ENCODE measurements at regions not wholly inside any gene's neighbourhood (a gene's known extent, or its start where the extent isn't known, plus 50 kb on each side); places are given as distances from the start of the nearest gene placed in this dataset.

DNA sequence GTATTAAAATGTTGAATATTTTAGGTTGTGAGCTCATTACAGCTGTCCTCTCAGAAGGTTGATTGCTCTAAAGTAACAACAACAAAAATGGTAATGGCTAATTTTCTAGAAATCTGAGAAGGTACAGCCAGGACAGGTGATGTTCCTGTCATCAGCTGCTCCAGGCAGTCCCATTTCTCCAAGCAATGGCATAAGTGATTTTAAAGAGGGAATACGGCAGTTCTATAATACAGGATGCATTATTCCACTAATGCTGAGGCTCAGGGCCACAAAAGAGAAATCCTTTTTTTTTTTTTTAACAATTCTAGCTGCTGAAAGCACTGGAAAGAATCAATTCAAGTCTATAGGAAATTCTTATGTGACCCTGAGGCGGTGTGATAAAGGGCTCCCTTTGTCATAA lies 199.9 kb downstream of the PMAIP1 start:
- intact Hi-C loops (cut with DNase I), result no loop called here
- 88% methylated on average over 2 of the region's 2 CpGs for WGBS
- Histone ChIP-seq H3K27ac (no peak overlapping the region), H3K9me3 (no peaks in the 10 kb centered on the region), H3K4me3 (no peak overlapping the region), H3K4me1 (replicated peaks) (no peaks in the 10 kb centered on the region), H3K27me3 (replicated peaks; ENCODE audit: insufficient read depth) (no peaks in the 10 kb centered on the region), H3K36me3 (no peaks in the 10 kb centered on the region)
- DNase-seq (ENCODE audit: low spot score), result no peak
- no peak for TF ChIP-seq POLR2A (IDR thresholded peaks at IDR 0.05)
- TF ChIP-seq POLR2AphosphoS5 (IDR thresholded peaks at IDR 0.05), result no peak
- no peak for TF ChIP-seq CTCF (IDR thresholded peaks at IDR 0.05)

- WGBS, result 56% methylated on average over 1 of the region's 1 CpG
- TF ChIP-seq POLR2AphosphoS5 (IDR thresholded peaks at IDR 0.05) (no peak), POLR2A (IDR thresholded peaks at IDR 0.05) (no peak), CTCF (IDR thresholded peaks at IDR 0.05) (no peak)
Observed at GRCh38 chr18:60096428-60096827, 196.6 kb downstream of the PMAIP1 start.

GRCh38 chr18:60092073-60092472 lies 192.3 kb downstream of the PMAIP1 start:
- no peak for DNase-seq (ENCODE audit: low spot score)
- TF ChIP-seq POLR2A (IDR thresholded peaks at IDR 0.05) (no peak), POLR2AphosphoS5 (IDR thresholded peaks at IDR 0.05) (no peak), CTCF (IDR thresholded peaks at IDR 0.05) (no peak)
- Histone ChIP-seq H3K4me1 (replicated peaks) (no peaks in the 10 kb centered on the region), H3K9me3 (no peaks in the 10 kb centered on the region), H3K27me3 (replicated peaks; ENCODE audit: insufficient read depth) (no peaks in the 10 kb centered on the region), H3K4me3 (no peak overlapping the region), H3K36me3 (no peaks in the 10 kb centered on the region), H3K27ac (no peak overlapping the region)
- intact Hi-C loops (cut with DNase I), result no loop called here

More at GRCh38 chr18:60096428-60096827, 196.6 kb downstream of the PMAIP1 start:
- no peak overlapping the region for H3K27ac ChIP-seq
- no peak for DNase-seq (ENCODE audit: low spot score)
- no peaks in the 10 kb centered on the region for H3K4me1 ChIP-seq (replicated peaks)
- no peaks in the 10 kb centered on the region for H3K36me3 ChIP-seq
- no peaks in the 10 kb centered on the region for H3K9me3 ChIP-seq
- H3K4me3 ChIP-seq, result no peak overlapping the region
- intact Hi-C loops (cut with DNase I), result no loop called here
- H3K27me3 ChIP-seq (replicated peaks; ENCODE audit: insufficient read depth), result no peaks in the 10 kb centered on the region

GRCh38 chr18:60090170-60090569 lies 190.4 kb downstream of the PMAIP1 start:
- no peak overlapping the region for H3K27ac ChIP-seq
- H3K4me3 ChIP-seq, result no peak overlapping the region
- 41% methylated on average over 7 of the region's 7 CpGs for WGBS
- H3K27me3 ChIP-seq (replicated peaks; ENCODE audit: insufficient read depth), result no peaks in the 10 kb centered on the region
- intact Hi-C loops (cut with DNase I), result no loop called here
- no peaks in the 10 kb centered on the region for H3K4me1 ChIP-seq (replicated peaks)
- H3K9me3 ChIP-seq, result no peaks in the 10 kb centered on the region
- H3K36me3 ChIP-seq, result no peaks in the 10 kb centered on the region
- DNase-seq (ENCODE audit: low spot score), result no peak
- TF ChIP-seq CTCF (IDR thresholded peaks at IDR 0.05) (no peak), POLR2A (IDR thresholded peaks at IDR 0.05) (no peak), POLR2AphosphoS5 (IDR thresholded peaks at IDR 0.05) (no peak)

- no peaks in the 10 kb centered on the region for H3K4me1 ChIP-seq (replicated peaks)
- H3K9me3 ChIP-seq, result no peaks in the 10 kb centered on the region
- no peak overlapping the region for H3K4me3 ChIP-seq
- no peak for DNase-seq (ENCODE audit: low spot score)
- no peaks in the 10 kb centered on the region for H3K27me3 ChIP-seq (replicated peaks; ENCODE audit: insufficient read depth)
- H3K36me3 ChIP-seq, result no peaks in the 10 kb centered on the region
- no peak overlapping the region for H3K27ac ChIP-seq
- WGBS, result 29% methylated on average over 1 of the region's 1 CpG
- intact Hi-C loops (cut with DNase I), result no loop called here
- TF ChIP-seq CTCF (IDR thresholded peaks at IDR 0.05) (no peak), POLR2AphosphoS5 (IDR thresholded peaks at IDR 0.05) (no peak)
Observed at GRCh38 chr18:60082790-60083189, 183.0 kb downstream of the PMAIP1 start.

Data from prostate gland (tissue), 2 donors.